ENCODE measurements at regions not wholly inside any gene's neighbourhood (a gene's known extent, or its start where the extent isn't known, plus 50 kb on each side); places are given as distances from the start of the nearest gene placed in this dataset.
"Not testable (repeated sequence)": the region's sequence is repeated elsewhere in the genome, so short reads cannot be mapped to it uniquely, and the experiment has no call there.

- TF ChIP-seq POLR2A (IDR thresholded peaks at IDR 0.05); CTCF (IDR thresholded peaks at IDR 0.05 in 8 of 11, conservative IDR thresholded peaks at IDR 0.05 in 3 of 11): not testable (repeated sequence)
Observed at GRCh38 chr1:148679050-148679786, 69.4 kb upstream of the NUDT4B start.

All from spleen (tissue), 7 donors.